ENCODE measurements at regions not wholly inside any gene's neighbourhood (a gene's known extent, or its start where the extent isn't known, plus 50 kb on each side); places are given as distances from the start of the nearest gene placed in this dataset.

GRCh38 chr5:152337484-152337883 lies 67.6 kb downstream of the NMUR2 start:
- no peak for DNase-seq

DNA sequence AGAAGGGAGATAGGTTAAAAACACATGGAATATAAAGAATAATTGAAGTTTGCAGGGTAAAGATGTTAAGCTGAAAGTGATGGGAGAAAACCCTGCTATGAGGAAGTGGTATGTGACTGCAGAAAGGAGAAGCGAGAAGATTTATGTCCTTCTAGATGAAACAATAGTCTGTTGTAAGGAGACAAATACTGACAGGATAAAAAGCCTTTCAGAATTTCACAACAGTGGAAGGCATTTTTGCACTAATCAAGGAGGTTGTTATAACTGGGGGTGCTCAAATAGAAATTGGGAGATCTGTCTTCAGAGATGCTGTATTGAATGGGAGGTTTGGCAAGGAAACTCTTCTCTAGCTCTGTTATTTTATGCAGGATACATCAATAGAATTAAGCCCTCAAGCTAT lies 69.6 kb downstream of the NMUR2 start:
- no peak for DNase-seq

- DNase-seq, result no peak
Measured at GRCh38 chr5:152332716-152333460, 72.2 kb downstream of the NMUR2 start.

GRCh38 chr5:152331718-152332117 lies 73.4 kb downstream of the NMUR2 start:
- no peak for DNase-seq

DNA sequence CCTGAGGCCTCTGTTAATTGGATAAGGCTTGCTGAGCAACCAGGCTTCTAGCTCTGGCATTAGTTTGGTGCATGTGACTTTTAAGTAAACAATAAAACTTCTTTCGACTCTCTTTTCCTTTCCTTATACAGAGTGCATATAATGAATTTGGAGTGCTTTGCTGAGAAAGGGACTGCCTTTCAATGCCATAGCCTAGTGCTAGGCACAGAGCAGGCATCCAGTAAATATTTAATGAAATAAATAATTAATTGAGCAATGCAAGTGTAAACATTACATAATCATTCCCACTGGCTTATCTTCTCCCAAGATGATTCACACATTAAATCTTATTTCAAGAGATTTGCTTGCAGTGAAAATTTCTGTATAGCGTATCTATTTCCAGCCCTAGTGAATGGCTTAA lies 74.1 kb downstream of the NMUR2 start:
- DNase-seq, result no peak

DNA sequence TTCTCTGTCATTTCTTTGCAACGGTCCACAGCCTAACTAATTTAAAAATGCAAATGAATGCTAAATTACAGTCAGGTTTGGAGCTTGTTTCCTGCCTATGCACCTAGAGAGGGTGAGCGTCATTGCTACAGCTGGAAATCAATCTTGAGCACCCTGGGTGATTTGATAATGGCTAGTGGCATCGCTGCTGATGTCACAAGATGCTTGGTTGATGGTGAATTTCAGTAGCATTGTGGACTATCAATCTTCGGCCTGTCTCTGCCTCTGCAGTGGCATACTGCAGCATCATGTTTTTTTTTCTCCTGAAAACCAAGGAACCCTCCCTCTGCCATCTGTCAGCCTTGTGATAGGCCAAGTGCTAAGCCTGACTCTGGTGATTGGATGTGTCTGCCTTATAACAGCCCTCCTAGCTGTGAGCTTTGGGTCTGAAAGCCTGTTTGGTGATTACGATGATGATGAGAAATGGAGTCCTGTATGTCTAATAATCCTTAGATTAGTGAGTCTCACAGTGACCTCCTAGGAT lies 75.3 kb downstream of the NMUR2 start:
- DNase-seq, result no peak

DNA sequence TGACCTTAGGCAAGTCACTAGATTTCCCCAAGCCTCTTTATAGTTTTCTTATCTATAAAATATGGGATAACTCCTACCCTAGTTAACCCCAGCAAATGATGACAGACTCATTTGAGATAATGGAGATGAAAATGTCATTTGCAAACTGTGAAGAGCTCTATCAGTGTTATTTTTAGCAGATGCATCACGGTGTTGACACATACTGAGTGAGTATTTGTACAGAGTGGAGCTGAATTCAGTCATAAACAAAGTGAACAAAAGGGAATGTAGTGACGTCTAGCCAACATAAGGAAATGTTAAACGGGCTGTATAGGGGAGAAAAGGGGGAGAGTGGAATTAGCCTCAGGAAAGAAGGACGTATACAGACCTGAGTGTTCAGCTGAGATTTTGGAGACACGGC lies 75.9 kb downstream of the NMUR2 start:
- no peak for DNase-seq

GRCh38 chr5:152315942-152316341 lies 89.1 kb downstream of the NMUR2 start:
- no peak for DNase-seq

GRCh38 chr5:152314196-152314829 lies 90.8 kb downstream of the NMUR2 start:
- DNase-seq, result no peak

GRCh38 chr5:152309926-152310450 lies 95.1 kb downstream of the NMUR2 start:
- no peak for DNase-seq

DNA sequence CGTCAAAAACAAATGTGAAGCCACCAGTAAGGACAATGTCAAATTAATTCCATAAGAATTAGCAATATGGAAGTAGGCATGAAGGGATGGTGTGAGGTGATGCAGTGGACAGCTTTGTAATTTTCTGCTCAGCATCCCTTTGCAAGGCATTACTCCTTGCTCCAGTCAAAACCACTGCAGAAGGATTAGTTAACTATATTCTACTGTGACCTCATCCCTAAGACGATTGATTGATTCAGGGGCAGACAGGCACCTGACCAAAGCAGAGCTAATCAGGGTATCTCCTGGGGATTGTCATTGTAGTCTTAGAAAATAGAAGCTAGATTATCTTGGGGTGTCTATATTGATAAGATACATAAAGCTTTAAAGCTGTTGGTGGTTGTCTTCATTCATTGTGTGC lies 98.7 kb downstream of the NMUR2 start:
- DNase-seq, result no peak

GRCh38 chr5:152305525-152305924 lies 99.6 kb downstream of the NMUR2 start:
- DNase-seq, result no peak

DNA sequence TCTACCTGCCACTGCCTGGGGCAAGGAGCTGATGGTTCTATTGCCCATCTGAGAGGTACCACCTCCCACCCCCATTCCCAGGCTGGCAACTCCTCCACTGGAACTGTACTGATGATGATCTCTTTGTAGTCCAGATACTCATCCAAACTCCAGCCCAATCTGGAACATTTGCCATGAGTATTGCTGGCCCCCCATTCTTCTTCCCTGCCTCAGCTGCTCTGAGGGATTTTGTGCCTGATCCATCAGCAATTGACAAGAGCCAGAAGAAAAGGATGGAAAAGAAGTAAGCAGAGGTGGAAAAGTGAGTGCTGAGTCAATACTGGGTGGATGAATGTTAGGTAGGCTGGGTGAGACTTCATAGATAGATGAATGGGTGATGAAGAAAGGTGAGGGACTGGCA lies 101.2 kb downstream of the NMUR2 start:
- no peak for DNase-seq

- no peak for DNase-seq
Measured at GRCh38 chr5:152297866-152298265, 107.2 kb downstream of the NMUR2 start.

DNA sequence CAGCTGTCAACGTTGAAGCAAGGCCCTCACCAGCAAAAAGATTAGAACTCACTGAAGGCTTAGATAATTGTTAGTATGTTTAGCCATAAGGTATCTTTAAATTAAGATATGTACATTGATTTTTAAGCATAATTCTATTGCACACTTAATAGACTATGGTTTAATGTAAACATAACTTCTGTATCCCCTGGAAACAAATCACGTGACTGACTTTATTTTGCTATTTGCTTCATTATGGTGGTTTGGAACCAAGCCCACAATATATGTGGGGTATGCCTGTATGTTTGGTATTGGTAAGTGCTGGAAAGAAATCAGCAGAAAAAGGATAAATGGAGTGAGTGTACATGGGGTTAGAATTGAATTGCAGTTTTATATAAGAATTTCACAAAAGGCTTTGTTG lies 111.9 kb downstream of the NMUR2 start:
- DNase-seq, result no peak

DNA sequence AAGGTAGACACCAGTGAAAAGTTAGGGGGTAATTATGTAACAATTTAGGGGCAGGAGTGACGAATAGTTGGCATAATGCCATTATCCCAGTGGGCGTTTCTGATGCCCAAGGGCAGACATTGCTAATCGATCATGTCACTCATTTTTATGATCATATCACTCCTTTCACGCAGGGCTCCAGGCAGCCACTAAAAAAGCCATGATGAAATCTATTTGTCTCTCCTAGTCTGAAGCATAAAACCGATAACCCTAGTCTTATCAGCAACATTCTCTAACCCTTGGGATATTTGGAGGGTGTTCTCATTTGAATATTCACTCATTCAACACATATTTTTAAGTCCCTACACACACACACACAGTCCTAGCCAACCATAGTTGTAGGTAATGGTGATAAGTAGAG lies 114.9 kb downstream of the NMUR2 start:
- no peak for DNase-seq

GRCh38 chr5:152288917-152289595 lies 116.0 kb downstream of the NMUR2 start:
- DNase-seq, result no peak

- DNase-seq, result peak in 4 of 51 donors; percentile 1 to 11 (median 2)
Measured at GRCh38 chr5:152288499-152288898, 116.6 kb downstream of the NMUR2 start.

DNA sequence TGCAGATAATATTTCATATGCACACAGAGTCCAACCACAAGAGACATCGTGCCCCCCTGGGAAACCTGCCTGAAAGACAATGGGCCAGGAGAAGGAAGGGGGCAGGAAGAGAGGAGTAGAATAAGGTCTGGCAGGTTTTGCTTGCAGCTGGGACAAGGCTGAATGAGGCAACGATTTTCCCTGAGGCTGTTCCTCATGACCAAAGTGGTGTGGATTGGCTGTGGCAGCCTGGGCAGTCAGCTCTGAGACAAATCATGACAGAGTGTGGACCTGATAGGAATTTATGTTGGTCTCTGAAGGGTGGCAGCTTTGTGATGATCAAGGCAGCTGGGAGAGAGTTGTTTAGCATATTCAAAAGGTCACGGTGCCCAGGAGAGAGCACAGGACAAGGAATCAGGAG lies 119.3 kb downstream of the NMUR2 start:
- DNase-seq, result no peak

GRCh38 chr5:152282331-152282730 lies 122.7 kb downstream of the NMUR2 start:
- no peak for DNase-seq

- DNase-seq, result no peak
Measured at GRCh38 chr5:152277936-152278335, 127.1 kb downstream of the NMUR2 start.

GRCh38 chr5:152274224-152274623 lies 130.9 kb downstream of the NMUR2 start:
- DNase-seq, result no peak

Measured in hypothalamus (tissue), 51 donors.